Nephron progenitor cell (in vitro differentiated cells): ENCODE measurements at regions not wholly inside any gene's neighbourhood (a gene's known extent, or its start where the extent isn't known, plus 50 kb on each side); places are given as distances from the start of the nearest gene placed in this dataset.

Source experiments
- DNase-seq: peaks from one replicate; pipeline ENCODE4 v3.0.0; 2021
- H3K27ac Mint-ChIP-seq: 2 replicates; pipeline ENCODE4 v1.8.0; 2021; ENCODE audit warnings: mild to moderate bottlenecking, moderate library complexity, mixed read lengths
- H3K27me3 Mint-ChIP-seq: 2 replicates; pipeline ENCODE4 v1.8.0; 2021; ENCODE audit warnings: mild to moderate bottlenecking, low read depth, mixed read lengths; ENCODE audit not compliant: poor library complexity
- H3K36me3 Mint-ChIP-seq: 2 replicates; pipeline ENCODE4 v1.8.0; 2021; ENCODE audit warnings: low read depth, mixed read lengths
- H3K4me1 Mint-ChIP-seq: 2 replicates; pipeline ENCODE4 v1.8.0; 2021; ENCODE audit warnings: mixed read lengths
- H3K4me3 Mint-ChIP-seq: 2 replicates; pipeline ENCODE4 v1.8.0; 2021; ENCODE audit warnings: mild to moderate bottlenecking, moderate library complexity, mixed read lengths
- H3K9me3 Mint-ChIP-seq: 2 replicates; pipeline ENCODE4 v1.8.0; 2021; ENCODE audit warnings: mild to moderate bottlenecking, moderate library complexity, mixed read lengths
- TF ChIP-seq, protein P1 (sequence below): fragments of 200-600 bp; sonication (generic); IDR thresholded peaks from 2 replicates; pipeline ENCODE4 v1.5.0; 2021; ENCODE audit warnings: antibody characterized with exemption

DNA sequence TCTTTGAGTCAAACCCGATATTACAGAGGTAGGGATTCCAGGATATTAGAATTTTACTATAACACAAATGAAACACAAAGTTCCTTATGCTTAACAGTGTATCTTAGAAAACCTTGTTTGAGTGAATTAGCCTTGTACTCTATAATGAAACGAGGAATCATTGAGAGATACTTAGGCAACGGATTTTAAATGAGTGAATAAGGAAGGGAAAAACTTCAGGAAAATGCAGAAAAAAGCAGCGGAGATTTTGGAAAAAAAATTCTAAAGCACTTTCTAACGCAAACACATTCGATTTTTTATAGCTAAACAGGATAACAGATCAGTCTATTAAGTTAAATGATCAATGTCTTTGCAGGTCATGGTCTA, 137.3 kb downstream of the HFE start:
- H3K27ac Mint-ChIP-seq: no peak overlapping the region
- H3K27me3 Mint-ChIP-seq: peaks cover 4% of the 10 kb centered on the region
- H3K9me3 Mint-ChIP-seq: no peaks in the 10 kb centered on the region
- H3K4me3 Mint-ChIP-seq: no peak overlapping the region
- no peaks in the 10 kb centered on the region for H3K36me3 Mint-ChIP-seq
- peaks cover 10% of the 10 kb centered on the region for H3K4me1 Mint-ChIP-seq
- DNase-seq: no peak
- TF ChIP-seq, protein P1, sequence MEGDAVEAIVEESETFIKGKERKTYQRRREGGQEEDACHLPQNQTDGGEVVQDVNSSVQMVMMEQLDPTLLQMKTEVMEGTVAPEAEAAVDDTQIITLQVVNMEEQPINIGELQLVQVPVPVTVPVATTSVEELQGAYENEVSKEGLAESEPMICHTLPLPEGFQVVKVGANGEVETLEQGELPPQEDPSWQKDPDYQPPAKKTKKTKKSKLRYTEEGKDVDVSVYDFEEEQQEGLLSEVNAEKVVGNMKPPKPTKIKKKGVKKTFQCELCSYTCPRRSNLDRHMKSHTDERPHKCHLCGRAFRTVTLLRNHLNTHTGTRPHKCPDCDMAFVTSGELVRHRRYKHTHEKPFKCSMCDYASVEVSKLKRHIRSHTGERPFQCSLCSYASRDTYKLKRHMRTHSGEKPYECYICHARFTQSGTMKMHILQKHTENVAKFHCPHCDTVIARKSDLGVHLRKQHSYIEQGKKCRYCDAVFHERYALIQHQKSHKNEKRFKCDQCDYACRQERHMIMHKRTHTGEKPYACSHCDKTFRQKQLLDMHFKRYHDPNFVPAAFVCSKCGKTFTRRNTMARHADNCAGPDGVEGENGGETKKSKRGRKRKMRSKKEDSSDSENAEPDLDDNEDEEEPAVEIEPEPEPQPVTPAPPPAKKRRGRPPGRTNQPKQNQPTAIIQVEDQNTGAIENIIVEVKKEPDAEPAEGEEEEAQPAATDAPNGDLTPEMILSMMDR: no peak

DNA sequence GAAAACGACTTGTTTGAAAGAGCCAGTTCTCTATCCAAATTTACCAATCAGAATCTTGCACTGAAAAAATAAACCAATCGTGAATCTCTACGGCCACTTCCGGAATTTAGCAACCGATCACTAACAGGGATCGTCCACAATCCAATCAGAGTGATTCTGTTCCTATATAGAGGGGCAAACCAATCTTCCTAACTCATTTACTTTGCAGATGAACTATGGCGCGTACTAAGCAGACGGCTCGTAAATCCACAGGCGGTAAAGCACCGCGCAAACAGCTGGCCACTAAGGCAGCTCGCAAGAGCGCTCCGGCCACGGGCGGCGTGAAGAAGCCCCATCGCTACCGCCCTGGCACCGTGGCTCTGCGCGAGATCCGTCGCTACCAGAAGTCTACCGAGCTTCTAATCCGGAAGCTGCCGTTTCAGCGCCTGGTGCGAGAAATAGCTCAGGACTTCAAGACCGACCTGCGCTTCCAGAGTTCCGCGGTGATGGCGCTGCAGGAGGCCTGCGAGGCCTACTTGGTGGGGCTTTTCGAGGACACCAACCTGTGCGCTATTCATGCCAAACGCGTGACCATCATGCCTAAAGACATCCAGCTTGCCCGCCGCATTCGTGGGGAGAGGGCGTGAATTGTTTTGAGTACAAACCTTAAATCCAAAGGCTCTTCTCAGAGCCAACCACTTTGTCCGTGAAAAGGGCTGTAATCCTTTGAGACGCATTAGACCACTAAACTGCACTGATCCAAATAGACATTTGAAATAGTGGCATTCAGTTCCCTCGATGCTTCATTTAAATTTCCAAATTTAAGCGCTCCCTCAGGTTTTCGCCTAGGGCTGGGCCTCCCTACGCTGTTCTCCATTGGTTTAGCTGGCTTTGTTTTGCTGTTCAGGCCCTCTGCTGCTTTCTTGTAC, 138.0 kb downstream of the HFE start:
- Mint-ChIP-seq H3K4me3 (no peak overlapping the region), H3K27ac (no peak overlapping the region), H3K9me3 (no peaks in the 10 kb centered on the region), H3K4me1 (peaks cover 10% of the 10 kb centered on the region), H3K27me3 (peaks cover 4% of the 10 kb centered on the region), H3K36me3 (no peaks in the 10 kb centered on the region)
- peak; percentile 68 for DNase-seq
- TF ChIP-seq, protein P1: peak; percentile 32

DNA sequence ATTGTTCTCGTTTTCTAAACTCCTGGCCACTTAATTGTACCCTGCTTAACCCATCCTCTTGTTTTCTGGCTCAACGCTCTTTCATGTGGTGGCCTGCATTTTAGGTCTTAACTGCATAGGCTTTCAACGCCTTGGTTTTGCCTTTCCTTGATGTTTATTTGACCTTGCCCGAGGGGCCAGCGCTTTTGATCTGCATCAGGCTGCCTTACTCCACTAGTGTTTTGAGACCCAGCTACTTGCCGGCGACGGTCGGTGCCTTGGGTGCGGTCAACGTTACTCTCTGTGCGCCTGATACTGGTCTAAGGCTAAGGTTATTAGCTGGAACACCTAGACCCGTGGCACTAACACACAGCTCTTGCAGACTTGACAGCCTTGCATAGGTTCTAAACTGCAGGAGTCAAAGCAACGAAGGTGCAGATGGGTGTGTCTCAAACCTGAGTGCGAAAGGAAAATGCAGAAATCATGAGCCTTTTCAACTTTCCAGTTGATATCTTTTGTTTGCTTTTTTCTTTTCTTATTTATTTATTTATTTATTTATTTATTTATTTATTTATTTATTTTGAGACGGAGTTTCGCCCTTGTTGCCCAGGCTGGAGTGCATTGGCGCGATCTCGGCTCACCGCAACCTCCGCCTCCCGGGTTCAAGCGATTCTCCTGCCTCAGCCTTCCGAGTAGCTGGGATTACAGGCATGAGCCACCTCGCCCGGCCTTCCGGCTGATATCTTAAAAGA, 138.8 kb downstream of the HFE start:
- TF ChIP-seq, protein P1: no peak
- Mint-ChIP-seq H3K4me3 (peak overlapping the region; percentile 86), H3K4me1 (peaks cover 10% of the 10 kb centered on the region), H3K27me3 (peaks cover 4% of the 10 kb centered on the region), H3K9me3 (no peaks in the 10 kb centered on the region), H3K27ac (peak overlapping the region; percentile 90), H3K36me3 (no peaks in the 10 kb centered on the region)
- DNase-seq: no peak

DNA sequence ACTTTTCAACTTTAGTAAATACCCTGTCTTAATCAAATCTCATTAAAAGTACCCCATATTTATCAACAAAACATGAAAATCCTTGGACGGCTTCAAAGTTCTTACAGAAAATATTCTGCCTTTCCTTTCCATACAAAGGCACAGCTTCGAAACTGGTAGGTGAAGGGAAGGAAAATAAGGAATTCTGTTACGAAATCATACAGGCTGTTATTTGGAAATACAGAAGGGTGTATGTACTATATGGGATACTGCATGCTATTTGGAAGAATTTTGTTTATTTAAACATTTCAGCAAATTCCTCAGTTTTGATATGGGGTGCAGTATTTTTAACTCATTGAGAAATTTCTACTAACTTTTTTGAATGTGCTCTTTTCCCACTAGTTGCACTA, 138.4 kb upstream of the BTN3A2 start:
- Mint-ChIP-seq H3K4me1 (peaks cover 10% of the 10 kb centered on the region), H3K9me3 (no peaks in the 10 kb centered on the region), H3K27me3 (peaks cover 2% of the 10 kb centered on the region), H3K27ac (peak overlapping the region; percentile 90), H3K36me3 (no peaks in the 10 kb centered on the region), H3K4me3 (peak overlapping the region; percentile 86)
- TF ChIP-seq, protein P1: no peak
- DNase-seq: no peak

DNA sequence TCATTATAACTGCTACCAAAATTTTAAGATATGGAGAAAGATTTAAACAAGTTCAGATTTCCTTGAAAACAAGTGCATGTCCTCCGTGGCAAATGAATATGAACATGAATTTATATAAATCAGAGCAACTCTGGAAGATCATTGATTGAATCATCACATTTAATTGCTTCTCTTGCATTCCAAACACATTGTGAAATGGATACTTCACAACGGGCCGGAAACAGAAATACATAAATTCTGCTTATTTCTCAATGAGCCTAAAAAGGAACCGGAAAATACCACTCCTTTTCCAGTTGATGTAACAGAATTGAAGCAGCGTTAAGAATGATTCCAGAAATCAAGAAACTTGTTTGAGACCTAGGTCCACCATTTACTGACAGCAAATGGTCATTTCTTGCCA, 134.6 kb upstream of the BTN3A2 start:
- no peak overlapping the region for H3K4me3 Mint-ChIP-seq
- TF ChIP-seq, protein P1: no peak
- no peaks in the 10 kb centered on the region for H3K9me3 Mint-ChIP-seq
- H3K27me3 Mint-ChIP-seq: no peaks in the 10 kb centered on the region
- DNase-seq: no peak
- H3K4me1 Mint-ChIP-seq: peaks cover 42% of the 10 kb centered on the region
- H3K27ac Mint-ChIP-seq: no peak overlapping the region
- no peaks in the 10 kb centered on the region for H3K36me3 Mint-ChIP-seq
